Endothelial cell of umbilical vein (primary cell): ENCODE measurements at regions not wholly inside any gene's neighbourhood (a gene's known extent, or its start where the extent isn't known, plus 50 kb on each side); places are given as distances from the start of the nearest gene placed in this dataset.
"Not testable (repeated sequence)": the region's sequence is repeated elsewhere in the genome, so short reads cannot be mapped to it uniquely, and the experiment has no call there.

Source experiments
- BruUV-seq: library from RNA; stranded (reverse); fragments of 400-500 nt; replicated peaks from 2 replicates; lab custom pipeline; 2021; lab: Mats Ljungman, UMichigan
- CTCF ChIA-PET: fragments of 300-600, 350-600 bp; sonication (Branson Sonifier 250); formaldehyde crosslinking; loops from one replicate; lab custom pipeline; 2021; ENCODE audit warnings: antibody characterized with exemption, inconsistent platforms; lab: Charles Lee
- POLR2A ChIA-PET: fragments of 300-600, 350-600 bp; sonication (Branson Sonifier 250); formaldehyde crosslinking; loops from one replicate; lab custom pipeline; 2021; ENCODE audit warnings: antibody characterized with exemption, inconsistent platforms; lab: Charles Lee
- DNase-seq: peaks from one replicate; pipeline ENCODE4 v3.0.0-alpha.2; 2011; ENCODE audit warnings: low read depth, low spot score
- FAIRE-seq: peaks from 2 replicates; lab custom pipeline; 2011; peaks lifted over from hg19 to GRCh38; lab: Jason Lieb, UNC
- H2AFZ ChIP-seq: 2 replicates; pipeline ENCODE4 v1.6.0; 2012; ENCODE audit warnings: low read depth, low read length, control low read depth, inconsistent platforms
- H3K27ac ChIP-seq: 2 replicates; pipeline ENCODE4 v1.5.1; 2011; ENCODE audit warnings: low read depth, mild to moderate bottlenecking, control low read depth, low read length, moderate library complexity; ENCODE audit not compliant: insufficient read depth
- H3K27me3 ChIP-seq, 2 experiments: 2 replicates each; pipeline versions ENCODE4 v1.6.0 to v1.6.1; 2011; ENCODE audit warnings: low read length in 2 of 2, mixed read lengths in 1 of 2; ENCODE audit not compliant: control insufficient read depth in 2 of 2, insufficient read depth in 2 of 2
- H3K36me3 ChIP-seq, 2 experiments: 2 replicates in 1 of 2; 3 replicates in 1 of 2; pipeline ENCODE4 v1.5.1; 2011; ENCODE audit warnings: low read length in 2 of 2, mild to moderate bottlenecking in 1 of 2, moderate library complexity in 1 of 2; ENCODE audit not compliant: control insufficient read depth in 2 of 2, insufficient read depth in 2 of 2; ENCODE audit errors: extremely low read depth in 1 of 2
- H3K4me1 ChIP-seq: 3 replicates; pipeline ENCODE4 v1.5.1; 2011; ENCODE audit warnings: mild to moderate bottlenecking, low read length; ENCODE audit not compliant: control insufficient read depth, insufficient read depth; ENCODE audit errors: extremely low read depth
- H3K4me2 ChIP-seq: 2 replicates; pipeline ENCODE4 v1.6.1; 2011; ENCODE audit warnings: low read length, control low read depth, mixed read lengths; ENCODE audit not compliant: insufficient read depth
- H3K4me3 ChIP-seq, 3 experiments: fragments of 200-600 bp in 1 of 3; sonication (generic), shearing (Covaris generic) in 1 of 3; replicated peaks in 1 of 3; 2 replicates each; pipeline ENCODE4 v1.5.1; 2011 to 2016; ENCODE audit warnings: control low read depth in 3 of 3, low read length in 3 of 3, mild to moderate bottlenecking in 2 of 3, inconsistent platforms in 1 of 3, low read depth in 1 of 3, moderate library complexity in 1 of 3; ENCODE audit not compliant: insufficient read depth in 1 of 3
- H3K79me2 ChIP-seq: 2 replicates; pipeline ENCODE4 v1.6.0; 2012; ENCODE audit warnings: low read length, inconsistent platforms; ENCODE audit not compliant: control insufficient read depth, insufficient read depth
- H3K9ac ChIP-seq: replicated peaks from 2 replicates; pipeline ENCODE3; 2011; ENCODE audit warnings: low read length, control low read depth; ENCODE audit not compliant: insufficient read depth; ENCODE audit errors: extremely low read depth
- H3K9me1 ChIP-seq: replicated peaks from 3 replicates; pipeline ENCODE4 v1.6.0; 2011; ENCODE audit warnings: mild to moderate bottlenecking, low read length; ENCODE audit not compliant: control insufficient read depth, insufficient read depth; ENCODE audit errors: extremely low read depth
- H3K9me3 ChIP-seq: replicated peaks from 2 replicates; pipeline ENCODE4 v1.5.1; 2012; ENCODE audit warnings: low read length, inconsistent platforms; ENCODE audit not compliant: control insufficient read depth, insufficient read depth
- H4K20me1 ChIP-seq: replicated peaks from 2 replicates; pipeline ENCODE3; 2011; ENCODE audit warnings: mild to moderate bottlenecking, low read length; ENCODE audit not compliant: control insufficient read depth, insufficient read depth; ENCODE audit errors: extremely low read depth
- EZH2 ChIP-seq: IDR thresholded peaks from 2 replicates; pipeline ENCODE4 v1.6.1; 2012; ENCODE audit warnings: borderline replicate concordance, low read depth, mild to moderate bottlenecking, moderate library complexity, low read length, inconsistent platforms; ENCODE audit not compliant: severe bottlenecking
- GATA2 ChIP-seq: IDR thresholded peaks from 2 replicates; pipeline ENCODE4 v1.7.0; 2011; ENCODE audit warnings: low read depth, mild to moderate bottlenecking, moderate library complexity, mixed read lengths, low read length; ENCODE audit not compliant: insufficient read length, insufficient read depth
- MYC ChIP-seq: IDR thresholded peaks from one replicate; pipeline ENCODE4 v1.6.1; 2011; ENCODE audit warnings: mild to moderate bottlenecking, low read depth, low read length
- POLR2AphosphoS5 ChIP-seq: IDR thresholded peaks from 2 replicates; pipeline ENCODE4 v1.6.1; 2012; ENCODE audit warnings: low read depth, mild to moderate bottlenecking, control low read depth, low read length, moderate library complexity; ENCODE audit not compliant: insufficient read depth
- dilution Hi-C: fragments of 300-500 bp; cut with MboI; formaldehyde crosslinking; loops from one replicate; pipeline ENCODE4 v1.15.0; 2019; ENCODE audit warnings: low sequenced_read_pairs; ENCODE audit not compliant: extremely low pct_ligation_motif_present
- intact Hi-C: fragments of 100-400 bp; cut with micrococcal nuclease; formaldehyde crosslinking; loops from one replicate; pipeline ENCODE4 v1.10.0; 2022
- TF ChIP-seq, protein P1 (sequence below): IDR thresholded peaks from 2 replicates; pipeline ENCODE4 v1.6.1; 2011; ENCODE audit not compliant: insufficient read depth, insufficient read length

- Histone ChIP-seq H3K9me3 (no peaks in the 10 kb centered on the region), H3K79me2 (no peaks in the 10 kb centered on the region), H3K27me3 (no peaks in the 10 kb centered on the region), H3K9me1 (no peaks in the 10 kb centered on the region), H2AFZ (no peak overlapping the region), H4K20me1 (no peaks in the 10 kb centered on the region), H3K4me3 (no peak overlapping the region), H3K4me2 (no peak overlapping the region), H3K27ac (no peak overlapping the region), H3K36me3 (no peaks in the 10 kb centered on the region), H3K4me1 (no peaks in the 10 kb centered on the region), H3K9ac (no peak overlapping the region)
- TF ChIP-seq, protein P1, sequence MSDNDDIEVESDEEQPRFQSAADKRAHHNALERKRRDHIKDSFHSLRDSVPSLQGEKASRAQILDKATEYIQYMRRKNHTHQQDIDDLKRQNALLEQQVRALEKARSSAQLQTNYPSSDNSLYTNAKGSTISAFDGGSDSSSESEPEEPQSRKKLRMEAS: no peak
- TF ChIP-seq POLR2AphosphoS5 (no peak), GATA2 (no peak), EZH2 (no peak), MYC (no peak)
- no TSS peak for BruUV-seq
- DNase-seq: no peak
- ChIA-PET CTCF (no interaction called here), POLR2A (no interaction called here)
- intact Hi-C loops: no loop called here
- dilution Hi-C loops: no loop called here
- FAIRE-seq: no peak
These were observed 502.2 kb upstream of the OLFM3 start for GRCh38 chr1:102498929-102499328.

GRCh38 chr1:102497810-102498209 is 501.1 kb upstream of the OLFM3 start:
- H3K4me1 ChIP-seq, CTCF ChIA-PET, DNase-seq, H2AFZ ChIP-seq, H3K27ac ChIP-seq, H3K4me2 ChIP-seq, FAIRE-seq, POLR2A ChIA-PET, dilution Hi-C loops, H3K27me3 ChIP-seq, BruUV-seq, H3K9me1 ChIP-seq, H3K79me2 ChIP-seq, H3K9me3 ChIP-seq, H3K36me3 ChIP-seq, H3K9ac ChIP-seq, H4K20me1 ChIP-seq, intact Hi-C loops, H3K4me3 ChIP-seq: not testable (repeated sequence)
